Hepatic stellate cell (primary cell): ENCODE measurements at regions not wholly inside any gene's neighbourhood (a gene's known extent, or its start where the extent isn't known, plus 50 kb on each side); places are given as distances from the start of the nearest gene placed in this dataset.
A peak's percentile ranks its signal among the peaks of the same experiment; 100 is the strongest.

Experiments used
- DNase-seq: peaks from one replicate; pipeline ENCODE4 v3.0.0; 2011; ENCODE audit warnings: low spot score

- no peak for DNase-seq
Observed at GRCh38 chrX:3257471-3257870, 89.0 kb downstream of the MXRA5 start.

- no peak for DNase-seq
Observed at GRCh38 chrX:3256868-3257267, 89.6 kb downstream of the MXRA5 start.

GRCh38 chrX:3252744-3253143 lies 93.7 kb downstream of the MXRA5 start:
- DNase-seq = no peak

- no peak for DNase-seq
Observed at GRCh38 chrX:3250966-3251365, 95.5 kb downstream of the MXRA5 start.

GRCh38 chrX:3244955-3245354 lies 101.5 kb downstream of the MXRA5 start:
- no peak for DNase-seq

GRCh38 chrX:3244203-3244743 lies 102.2 kb downstream of the MXRA5 start:
- peak; percentile 14 for DNase-seq

- DNase-seq = no peak
Observed at GRCh38 chrX:3232262-3232923, 114.1 kb downstream of the MXRA5 start.

GRCh38 chrX:3231766-3232165 lies 114.7 kb downstream of the MXRA5 start:
- no peak for DNase-seq

GRCh38 chrX:3230496-3230895 lies 116.0 kb downstream of the MXRA5 start:
- DNase-seq = no peak

GRCh38 chrX:3227526-3227925 lies 118.9 kb downstream of the MXRA5 start:
- DNase-seq = no peak

GRCh38 chrX:3226087-3226486 lies 120.4 kb downstream of the MXRA5 start:
- no peak for DNase-seq

- no peak for DNase-seq
Observed at GRCh38 chrX:3221643-3222042, 124.8 kb downstream of the MXRA5 start.

- no peak for DNase-seq
Observed at GRCh38 chrX:3219667-3220066, 126.8 kb downstream of the MXRA5 start.

GRCh38 chrX:3219231-3219630 lies 127.2 kb downstream of the MXRA5 start:
- DNase-seq = no peak

- DNase-seq = no peak
Observed at GRCh38 chrX:3218442-3218841, 128.0 kb downstream of the MXRA5 start.

GRCh38 chrX:3216581-3217180 lies 129.8 kb downstream of the MXRA5 start:
- DNase-seq = no peak

- DNase-seq = no peak
Observed at GRCh38 chrX:3215249-3215648, 131.2 kb downstream of the MXRA5 start.

GRCh38 chrX:3206314-3206713 lies 140.1 kb downstream of the MXRA5 start:
- DNase-seq = no peak

GRCh38 chrX:3204606-3205005 lies 141.8 kb downstream of the MXRA5 start:
- no peak for DNase-seq

- DNase-seq = no peak
Observed at GRCh38 chrX:3195845-3196244, 150.6 kb downstream of the MXRA5 start.

- DNase-seq = no peak
Observed at GRCh38 chrX:3192835-3193234, 151.6 kb downstream of the ARSF start.

- DNase-seq = no peak
Observed at GRCh38 chrX:3191796-3192195, 150.5 kb downstream of the ARSF start.

- DNase-seq = no peak
Observed at GRCh38 chrX:3191201-3191600, 149.9 kb downstream of the ARSF start.
